ENCODE measurements at regions not wholly inside any gene's neighbourhood (a gene's known extent, or its start where the extent isn't known, plus 50 kb on each side); places are given as distances from the start of the nearest gene placed in this dataset.

GRCh38 chr14:104361921-104362681, 217.5 kb upstream of the C14orf180 start:
- no peak for TF ChIP-seq CTCF (IDR thresholded peaks at IDR 0.05; ENCODE audit: extremely low read depth, missing control alignments)
- no peak for DNase-seq (ENCODE audit: low spot score)

- no peak for DNase-seq (ENCODE audit: low spot score)
- TF ChIP-seq CTCF (IDR thresholded peaks at IDR 0.05; ENCODE audit: extremely low read depth, missing control alignments), result no peak
These were observed 216.6 kb upstream of the C14orf180 start for GRCh38 chr14:104362761-104363605.

DNA sequence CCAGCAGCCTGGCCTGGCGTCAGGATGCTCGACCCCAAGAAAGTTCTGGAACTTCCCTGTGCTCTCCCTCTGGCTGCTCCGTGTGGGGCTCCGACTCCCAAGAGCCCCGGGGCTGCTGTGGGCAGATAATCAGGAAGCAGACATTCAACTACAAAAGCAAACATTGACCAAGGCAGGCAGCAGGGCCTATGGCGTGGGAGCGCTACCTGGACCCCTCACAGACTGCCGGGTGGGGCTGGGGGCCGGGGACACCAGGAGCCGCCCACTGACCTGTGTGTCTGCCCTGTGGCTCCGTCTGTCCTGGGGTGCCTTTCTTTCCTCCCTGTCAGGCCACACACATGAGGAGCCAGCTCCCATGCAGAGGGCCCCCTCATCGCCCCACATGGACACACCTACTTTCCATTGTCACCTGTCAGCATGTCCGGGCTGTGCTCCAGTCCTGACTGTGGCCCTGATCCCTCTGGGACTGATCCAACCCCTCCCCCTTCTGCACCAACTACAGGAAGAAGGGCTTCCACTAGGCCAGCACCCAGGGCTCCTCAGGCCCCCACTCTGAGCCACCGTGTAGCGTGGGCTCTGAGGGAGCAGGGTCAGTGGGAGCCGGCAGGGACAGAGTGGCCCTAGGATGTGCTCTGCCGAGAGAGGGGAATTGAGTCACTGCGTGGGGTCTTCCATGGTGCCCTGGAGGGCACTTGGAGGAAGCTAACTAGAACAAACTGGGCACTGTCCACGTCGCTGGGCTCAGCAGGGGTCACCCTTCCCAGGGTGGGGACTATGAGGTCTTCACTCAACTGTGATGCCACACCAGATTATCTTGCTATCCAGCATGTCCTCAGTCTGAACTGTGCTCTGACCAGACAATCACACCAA, 215.4 kb upstream of the C14orf180 start:
- no peak for TF ChIP-seq CTCF (IDR thresholded peaks at IDR 0.05; ENCODE audit: extremely low read depth, missing control alignments)
- no peak for DNase-seq (ENCODE audit: low spot score)

DNA sequence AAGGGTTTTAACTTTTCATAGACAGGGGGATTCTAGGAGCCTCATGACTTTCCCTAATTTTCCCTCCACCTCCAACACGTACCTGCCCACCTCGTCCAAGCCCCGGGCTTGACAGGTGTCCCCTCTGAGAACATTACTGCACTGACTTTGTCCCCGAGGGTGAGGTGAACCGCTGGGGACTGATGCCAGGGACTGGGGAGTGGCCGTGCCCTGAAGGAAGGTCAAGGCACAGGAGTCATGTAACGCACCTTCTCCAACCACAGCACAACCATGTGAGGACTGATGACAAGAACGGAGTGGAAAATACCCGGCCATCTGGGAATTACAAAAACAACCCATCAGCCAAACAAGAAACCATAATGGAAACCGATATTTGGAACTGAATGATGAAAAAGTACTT, 214.7 kb upstream of the C14orf180 start:
- DNase-seq (ENCODE audit: low spot score), result no peak
- no peak for TF ChIP-seq CTCF (IDR thresholded peaks at IDR 0.05; ENCODE audit: extremely low read depth, missing control alignments)

DNA sequence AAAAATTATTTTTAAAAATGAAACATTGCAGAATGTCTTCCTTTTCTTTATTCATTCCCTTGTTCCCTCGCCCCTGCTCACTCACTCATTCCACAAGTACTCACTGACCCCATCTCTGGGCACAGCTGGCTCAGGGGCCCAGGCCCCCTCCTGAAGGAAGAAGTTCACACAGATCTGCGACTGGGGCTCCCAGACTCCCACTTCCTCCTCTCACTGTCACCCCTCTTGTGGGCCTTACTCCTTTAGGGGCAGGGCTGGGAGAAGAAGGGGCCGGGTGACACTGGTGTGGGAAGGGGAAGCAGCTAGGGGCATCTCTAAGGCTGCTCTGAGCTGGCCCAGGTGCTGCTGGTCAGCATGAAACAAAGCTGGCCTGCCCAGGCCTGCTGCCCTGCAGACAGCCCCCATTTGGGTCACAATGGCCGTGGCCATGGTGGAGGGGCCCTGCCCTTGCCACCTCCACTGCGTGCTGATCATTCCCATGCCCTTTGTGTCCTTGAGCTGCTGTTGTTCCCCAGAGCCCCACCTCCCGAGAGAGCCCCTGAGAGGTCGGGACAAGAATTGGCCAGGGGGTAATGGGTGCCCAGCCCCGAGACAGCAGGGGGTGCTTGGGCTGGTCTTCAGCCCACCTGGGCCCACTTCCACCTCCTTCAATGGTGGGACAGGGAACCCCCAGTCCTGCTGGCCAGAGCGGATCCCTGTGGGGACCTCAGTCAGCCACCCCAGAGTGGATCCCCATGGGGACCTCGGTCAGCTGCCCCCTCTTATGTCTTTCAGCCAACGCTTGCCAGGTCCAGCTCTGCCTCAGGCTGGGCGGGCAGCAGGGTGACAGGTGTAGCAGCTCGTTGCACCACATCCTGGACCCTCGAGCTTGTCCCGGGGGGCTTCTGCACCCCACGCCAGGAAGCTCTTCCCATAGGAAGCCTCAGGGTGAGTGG, 212.4 kb upstream of the C14orf180 start:
- no peak for DNase-seq (ENCODE audit: low spot score)
- TF ChIP-seq CTCF (IDR thresholded peaks at IDR 0.05; ENCODE audit: extremely low read depth, missing control alignments), result no peak

- no peak for TF ChIP-seq CTCF (IDR thresholded peaks at IDR 0.05; ENCODE audit: extremely low read depth, missing control alignments)
- DNase-seq (ENCODE audit: low spot score), result no peak
These were observed 211.5 kb upstream of the C14orf180 start for GRCh38 chr14:104367866-104368750.

Measured in GM20000 (cell line).